A549 (cell line): ENCODE measurements at regions not wholly inside any gene's neighbourhood (a gene's known extent, or its start where the extent isn't known, plus 50 kb on each side); places are given as distances from the start of the nearest gene placed in this dataset.

Experiments
- ATAC-seq, 2 experiments: fragments of 200-7000 bp in 1 of 2; fragments of >200 bp in 1 of 2; cut with Nextera tagmentation in 1 of 2; cut with Tn5 transposase in 1 of 2; 3 replicates each; pipeline versions ENCODE4 v1.8.0 to v1.9.1; 2018 to 2020; ENCODE audit warnings: mild to moderate bottlenecking in 1 of 2, moderate library complexity in 1 of 2
- CTCF ChIA-PET: fragments of 300-600 bp; sonication (Branson Sonifier 250); formaldehyde crosslinking; extraction: SDS; loops from one replicate; lab custom pipeline; 2021; ENCODE audit warnings: antibody characterized with exemption, inconsistent platforms; lab: Yijun Ruan, JAX
- POLR2A ChIA-PET: fragments of 350-600 bp; formaldehyde crosslinking; extraction: SDS; loops from one replicate; lab custom pipeline; 2021; ENCODE audit warnings: antibody characterized with exemption, inconsistent platforms; lab: Yijun Ruan, JAX
- DNase-seq, 2 experiments: peaks; one replicate each; pipeline versions ENCODE4 v3.0.0 to v3.0.0-alpha.2; 2011 to 2016; ENCODE audit warnings: low read depth in 1 of 2, low spot score in 1 of 2
- FAIRE-seq: peaks from 2 replicates; lab custom pipeline; 2011; peaks lifted over from hg19 to GRCh38; lab: Jason Lieb, UNC
- H3K27ac ChIP-seq, 2 experiments: fragments of >200 bp; sonication (Bioruptor Twin); formaldehyde crosslinking; 3 replicates each; pipeline ENCODE4 v1.5.1; 2016 to 2017
- H3K4me1 ChIP-seq: fragments of >200 bp; sonication (Bioruptor Twin); formaldehyde crosslinking; 3 replicates; pipeline ENCODE4 v1.6.1; 2016
- H3K4me2 ChIP-seq: fragments of >200 bp; sonication (Bioruptor Twin); formaldehyde crosslinking; 3 replicates; pipeline ENCODE4 v1.6.1; 2016
- H3K4me3 ChIP-seq: fragments of >200 bp; sonication (Bioruptor Twin); formaldehyde crosslinking; 3 replicates; pipeline ENCODE4 v1.5.1; 2016
- H3K9me3 ChIP-seq: fragments of >200 bp; sonication (Bioruptor Twin); formaldehyde crosslinking; 3 replicates; pipeline ENCODE4 v1.6.1; 2016
- ESRRA ChIP-seq: fragments of 150-350 bp; IDR thresholded peaks from 2 replicates; pipeline ENCODE4 v1.6.1; 2014; ENCODE audit warnings: mild to moderate bottlenecking, low read length, borderline replicate concordance
- FOSB ChIP-seq: fragments of 250-450 bp; sonication (Bioruptor Pico); IDR thresholded peaks from 2 replicates; pipeline ENCODE4 v1.5.0; 2020; ENCODE audit warnings: mild to moderate bottlenecking, moderate library complexity
- FOSL2 ChIP-seq, 2 experiments: fragments of 450-650 bp in 1 of 2; fragments of >200 bp in 1 of 2; sonication (Bioruptor Twin) in 1 of 2; formaldehyde crosslinking; IDR thresholded peaks; 2 replicates each; pipeline versions ENCODE4 v1.5.0 to v1.6.1; 2016 to 2020; ENCODE audit warnings: mild to moderate bottlenecking in 1 of 2, moderate library complexity in 1 of 2
- GATA3 ChIP-seq: IDR thresholded peaks from 2 replicates; pipeline ENCODE4 v1.6.1; 2012; ENCODE audit warnings: borderline replicate concordance
- HOXB5 ChIP-seq: fragments of 250-450 bp; sonication (Bioruptor Pico); IDR thresholded peaks from 2 replicates; pipeline ENCODE4 v1.5.0; 2020; ENCODE audit warnings: mild to moderate bottlenecking, moderate library complexity
- MAFK ChIP-seq: fragments of 450-650 bp; IDR thresholded peaks from 2 replicates; pipeline ENCODE4 v1.6.1; 2014; ENCODE audit not compliant: partially characterized antibody
- NFE2L2 ChIP-seq: fragments of 150-350 bp; conservative IDR thresholded peaks from 2 replicates; pipeline ENCODE4 v1.6.1; 2014; ENCODE audit warnings: low read length
- RNF2 ChIP-seq: fragments of 200-600 bp; sonication (generic); IDR thresholded peaks from 2 replicates; pipeline ENCODE4 v1.6.1; 2016; ENCODE audit warnings: low read depth, mild to moderate bottlenecking, antibody characterized with exemption, moderate library complexity, borderline replicate concordance
- SREBF2 ChIP-seq: fragments of 450-650 bp; IDR thresholded peaks from 2 replicates; pipeline ENCODE4 v1.6.1; 2014; ENCODE audit warnings: mild to moderate bottlenecking, moderate library complexity
- ZC3H11A ChIP-seq: fragments of 450-650 bp; IDR thresholded peaks from 2 replicates; pipeline ENCODE4 v1.6.1; 2014; ENCODE audit warnings: antibody characterized with exemption, mild to moderate bottlenecking
- WGBS: methylation state at CpG from one replicate; pipeline ENCODE4 v1.1.6; 2017; ENCODE audit errors: missing lambda C conversion rate; 5-methylcytosine and 5-hydroxymethylcytosine counted together
- TF ChIP-seq, protein P1 (sequence below): fragments of 200-600 bp; sonication (generic); IDR thresholded peaks from 2 replicates; pipeline ENCODE4 v1.6.1; 2016; ENCODE audit warnings: antibody characterized with exemption, mild to moderate bottlenecking, moderate library complexity
- TF ChIP-seq, protein P2 (sequence below): IDR thresholded peaks from 2 replicates; pipeline ENCODE4 v1.6.1; 2012

DNA sequence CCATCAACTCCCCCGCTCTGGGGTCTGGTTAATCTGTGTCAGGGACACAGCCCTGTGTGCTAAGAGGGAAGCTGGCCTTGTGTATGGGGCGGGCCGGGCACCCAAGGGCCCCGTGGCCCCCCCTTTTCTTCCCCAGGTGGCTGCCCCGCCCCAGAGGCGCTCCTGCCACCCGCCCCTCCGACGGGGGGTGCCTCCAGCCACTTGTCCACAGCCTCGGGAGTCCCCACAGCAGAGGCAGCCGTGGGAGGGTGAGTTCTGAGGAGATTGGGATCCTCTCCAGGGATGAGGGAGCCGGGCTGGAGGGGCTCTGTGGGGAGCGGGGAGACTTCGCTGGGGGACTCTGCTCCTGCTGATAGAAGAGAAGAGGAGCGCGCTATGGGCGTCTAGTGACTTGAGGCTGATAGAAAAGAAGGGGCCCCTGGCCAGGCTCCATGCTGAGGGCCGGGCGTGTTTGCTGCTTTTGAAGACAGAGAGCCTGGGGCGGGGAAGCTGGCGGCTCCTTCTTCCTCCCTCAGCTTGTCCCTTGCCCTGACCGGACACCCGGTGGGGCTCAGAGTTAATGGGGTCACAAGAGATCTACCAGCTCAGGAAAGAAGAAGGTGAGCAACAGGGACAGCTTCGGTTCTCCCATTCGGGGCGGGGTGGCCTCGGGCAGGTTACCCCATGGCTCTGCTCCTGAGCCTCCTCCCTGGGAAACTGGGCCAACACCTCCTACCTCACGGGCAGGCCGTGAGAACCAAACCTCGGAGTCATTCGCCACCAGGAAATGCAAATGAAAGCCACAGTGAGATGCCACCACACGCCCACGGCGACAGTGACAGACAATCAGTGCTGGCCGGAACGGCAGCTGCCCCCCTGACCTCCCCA, 89.4 kb upstream of the TAF1B start:
- TF ChIP-seq, protein P1, sequence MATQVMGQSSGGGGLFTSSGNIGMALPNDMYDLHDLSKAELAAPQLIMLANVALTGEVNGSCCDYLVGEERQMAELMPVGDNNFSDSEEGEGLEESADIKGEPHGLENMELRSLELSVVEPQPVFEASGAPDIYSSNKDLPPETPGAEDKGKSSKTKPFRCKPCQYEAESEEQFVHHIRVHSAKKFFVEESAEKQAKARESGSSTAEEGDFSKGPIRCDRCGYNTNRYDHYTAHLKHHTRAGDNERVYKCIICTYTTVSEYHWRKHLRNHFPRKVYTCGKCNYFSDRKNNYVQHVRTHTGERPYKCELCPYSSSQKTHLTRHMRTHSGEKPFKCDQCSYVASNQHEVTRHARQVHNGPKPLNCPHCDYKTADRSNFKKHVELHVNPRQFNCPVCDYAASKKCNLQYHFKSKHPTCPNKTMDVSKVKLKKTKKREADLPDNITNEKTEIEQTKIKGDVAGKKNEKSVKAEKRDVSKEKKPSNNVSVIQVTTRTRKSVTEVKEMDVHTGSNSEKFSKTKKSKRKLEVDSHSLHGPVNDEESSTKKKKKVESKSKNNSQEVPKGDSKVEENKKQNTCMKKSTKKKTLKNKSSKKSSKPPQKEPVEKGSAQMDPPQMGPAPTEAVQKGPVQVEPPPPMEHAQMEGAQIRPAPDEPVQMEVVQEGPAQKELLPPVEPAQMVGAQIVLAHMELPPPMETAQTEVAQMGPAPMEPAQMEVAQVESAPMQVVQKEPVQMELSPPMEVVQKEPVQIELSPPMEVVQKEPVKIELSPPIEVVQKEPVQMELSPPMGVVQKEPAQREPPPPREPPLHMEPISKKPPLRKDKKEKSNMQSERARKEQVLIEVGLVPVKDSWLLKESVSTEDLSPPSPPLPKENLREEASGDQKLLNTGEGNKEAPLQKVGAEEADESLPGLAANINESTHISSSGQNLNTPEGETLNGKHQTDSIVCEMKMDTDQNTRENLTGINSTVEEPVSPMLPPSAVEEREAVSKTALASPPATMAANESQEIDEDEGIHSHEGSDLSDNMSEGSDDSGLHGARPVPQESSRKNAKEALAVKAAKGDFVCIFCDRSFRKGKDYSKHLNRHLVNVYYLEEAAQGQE: no peak
- TF ChIP-seq FOSB (CRISPR knock-in tag) (no peak), GATA3 (peak; percentile 0; the same call in 1 of the 2 replicates), NFE2L2 (no peak), ESRRA (no peak), SREBF2 (no peak)
- TF ChIP-seq, protein P2, sequence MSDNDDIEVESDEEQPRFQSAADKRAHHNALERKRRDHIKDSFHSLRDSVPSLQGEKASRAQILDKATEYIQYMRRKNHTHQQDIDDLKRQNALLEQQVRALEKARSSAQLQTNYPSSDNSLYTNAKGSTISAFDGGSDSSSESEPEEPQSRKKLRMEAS: no peak
- H3K4me3 ChIP-seq: peak overlapping the region; percentile 35
- H3K27ac ChIP-seq: peak overlapping the region; percentile 87 to 93
- DNase-seq: no peak
- peak overlapping the region; percentile 81 for H3K4me2 ChIP-seq
- ChIA-PET POLR2A (interaction anchor here (0.7 to 2.5 kb wide), 5 partner anchors 28 to 198 kb away, joined by 3 to 25 read pairs (median 10); partner anchors contain the start of genes ADAM17 and YWHAQ), CTCF (interaction anchor here (0.9 to 19.4 kb wide), 4 partner anchors 9 to 116 kb away, joined by 3 to 234 read pairs (median 6); no protein-coding TSS in a partner anchor)
- no peak for FAIRE-seq
- peaks cover 41% of the 10 kb centered on the region for H3K4me1 ChIP-seq
- 73% methylated on average over 33 of the region's 36 CpGs for WGBS
- ATAC-seq: peak; percentile 5 to 23; a peak in 4 of 6 replicates
- no peaks in the 10 kb centered on the region for H3K9me3 ChIP-seq

DNA sequence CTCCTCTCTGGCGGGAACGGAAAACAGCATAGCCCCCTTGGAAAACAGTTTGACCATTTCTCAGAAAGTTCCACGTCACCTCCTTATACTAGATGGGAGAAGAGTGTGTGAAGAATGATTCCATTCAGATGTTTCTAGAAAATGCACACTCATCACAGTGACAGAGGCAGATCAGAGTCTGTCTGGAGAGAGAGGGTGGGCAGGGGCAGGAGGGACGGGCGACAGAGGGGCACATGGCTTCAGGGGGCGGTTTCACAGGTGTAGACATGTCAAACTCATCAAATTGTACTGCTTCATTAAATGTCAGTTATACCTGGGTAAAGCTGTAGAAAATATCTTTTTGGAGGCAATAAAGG, 88.8 kb upstream of the TAF1B start:
- H3K4me1 ChIP-seq: peaks cover 38% of the 10 kb centered on the region
- ATAC-seq (no peak), FAIRE-seq (no peak), DNase-seq (no peak)
- peak overlapping the region; percentile 81 for H3K4me2 ChIP-seq
- H3K9me3 ChIP-seq: no peaks in the 10 kb centered on the region
- POLR2A ChIA-PET: interaction anchor here (1.0 to 2.5 kb wide), 3 partner anchors 116 to 124 kb away, joined by 3 to 25 read pairs (median 3); partner anchors contain the start of gene YWHAQ
- WGBS: 93% methylated on average over 6 of the region's 6 CpGs
- H3K4me3 ChIP-seq: no peak overlapping the region
- TF ChIP-seq FOSL2 (IDR thresholded peaks at IDR 0.05) (no peak), FOSL2 (CRISPR knock-in tag; IDR thresholded peaks at IDR 0.05) (no peak), GATA3 (no peak), MAFK (peak; percentile 70)
- TF ChIP-seq, protein P2: no peak
- H3K27ac ChIP-seq: peak overlapping the region; percentile 87 to 93
- CTCF ChIA-PET: interaction anchor here (0.8 to 19.4 kb wide), 6 partner anchors 8 to 116 kb away, joined by 3 to 234 read pairs (median 6); no protein-coding TSS in a partner anchor

DNA sequence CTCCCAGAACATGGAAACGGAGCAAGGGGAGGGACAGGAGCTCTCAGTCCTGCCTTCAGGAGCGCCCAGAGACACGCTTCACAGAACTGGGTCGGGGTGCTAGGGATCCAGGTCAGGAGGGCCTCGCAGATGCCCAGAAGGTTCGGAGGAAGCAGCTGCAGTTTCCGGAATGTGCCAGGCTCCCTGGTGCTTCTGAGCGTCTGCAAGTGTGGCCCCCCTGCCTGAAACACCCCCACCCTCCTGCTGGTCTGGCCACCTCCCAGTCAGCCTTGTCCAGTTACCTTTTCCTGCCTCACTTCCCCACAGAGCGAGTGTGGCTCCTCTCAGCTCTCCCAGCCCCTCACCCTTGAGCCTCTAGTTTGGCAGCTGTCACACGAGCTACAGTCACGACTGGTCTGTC, 88.3 kb upstream of the TAF1B start:
- ChIA-PET CTCF (interaction anchor here (0.8 to 19.4 kb wide), 4 partner anchors 17 to 117 kb away, joined by 3 to 234 read pairs (median 8); no protein-coding TSS in a partner anchor), POLR2A (interaction anchor here (1.0 kb wide), 1 partner anchor 124 kb away, joined by 3 read pairs; the partner anchor contains the start of gene YWHAQ)
- no peak overlapping the region for H3K4me3 ChIP-seq
- DNase-seq: no peak
- ATAC-seq: no peak
- WGBS: 90% methylated on average over 11 of the region's 11 CpGs
- no peak overlapping the region for H3K4me2 ChIP-seq
- FAIRE-seq: no peak
- H3K9me3 ChIP-seq: no peaks in the 10 kb centered on the region
- peaks cover 41% of the 10 kb centered on the region for H3K4me1 ChIP-seq
- peak overlapping the region; percentile 87 to 93; a peak in 5 of 6 replicates for H3K27ac ChIP-seq
- TF ChIP-seq ZC3H11A (no peak), HOXB5 (CRISPR knock-in tag) (no peak), RNF2 (no peak)
